CMK (cell line): ENCODE measurements at regions not wholly inside any gene's neighbourhood (a gene's known extent, or its start where the extent isn't known, plus 50 kb on each side); places are given as distances from the start of the nearest gene placed in this dataset.

ENCODE experiments used
- DNase-seq: peaks from one replicate; pipeline ENCODE4 v3.0.0-alpha.2; 2010; ENCODE audit warnings: low read depth

DNA sequence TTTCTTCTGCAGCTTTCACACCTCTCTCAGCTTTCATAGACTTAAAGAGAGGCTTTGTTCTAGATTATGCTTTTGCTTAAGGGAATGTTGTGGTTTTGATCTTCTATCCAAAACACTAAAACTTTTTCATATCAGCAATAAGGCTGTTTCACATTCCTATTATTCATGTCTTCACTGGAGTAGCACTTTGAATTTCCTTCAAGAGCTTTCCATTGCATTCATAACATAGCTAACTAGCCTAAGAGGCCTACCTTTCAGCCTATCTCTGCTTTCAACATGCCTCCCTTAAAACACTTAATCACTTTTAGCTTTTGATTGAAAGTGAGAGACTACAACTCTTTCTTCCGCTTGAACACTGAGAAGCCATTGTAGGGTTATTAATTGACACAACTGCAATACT, 1117.0 kb upstream of the PHF14 start:
- no peak for DNase-seq

DNA sequence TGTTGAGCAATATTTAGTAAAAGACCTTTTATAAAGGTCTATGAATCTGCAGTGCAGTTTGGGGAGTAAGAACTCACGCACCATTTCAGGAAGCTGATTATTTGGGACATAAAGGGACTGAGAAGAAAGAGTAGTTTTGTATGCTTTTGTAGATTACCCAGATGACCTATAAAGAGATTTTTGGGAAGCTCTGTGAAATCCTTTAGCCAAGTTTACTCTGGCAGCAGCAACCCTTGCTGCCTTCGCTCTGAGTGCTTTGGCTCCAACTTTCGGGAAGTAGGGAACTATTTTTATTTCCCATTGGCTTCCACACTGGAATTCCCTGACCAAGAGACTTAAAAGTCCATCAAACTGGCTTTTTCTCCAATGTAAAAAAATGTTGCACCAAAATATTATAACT, 1110.1 kb upstream of the PHF14 start:
- no peak for DNase-seq

DNA sequence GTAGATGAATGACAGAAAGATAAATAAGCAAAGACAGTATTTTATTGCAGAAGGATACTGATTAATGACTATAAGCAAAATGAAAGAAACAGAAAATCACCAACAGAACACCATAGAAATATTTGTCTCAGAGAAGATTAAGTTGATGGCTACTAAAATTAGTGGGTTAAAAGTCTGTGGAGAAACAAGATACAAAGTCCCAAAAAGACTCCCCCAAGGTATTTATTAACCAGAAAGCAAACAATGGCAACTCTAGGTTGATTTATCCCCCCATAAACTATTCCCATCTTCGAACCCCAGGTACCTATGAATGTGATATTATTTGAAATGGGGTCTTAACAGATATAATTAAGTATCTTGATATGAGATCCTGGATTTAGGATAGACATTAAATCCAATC, 1104.5 kb upstream of the PHF14 start:
- DNase-seq = no peak

DNA sequence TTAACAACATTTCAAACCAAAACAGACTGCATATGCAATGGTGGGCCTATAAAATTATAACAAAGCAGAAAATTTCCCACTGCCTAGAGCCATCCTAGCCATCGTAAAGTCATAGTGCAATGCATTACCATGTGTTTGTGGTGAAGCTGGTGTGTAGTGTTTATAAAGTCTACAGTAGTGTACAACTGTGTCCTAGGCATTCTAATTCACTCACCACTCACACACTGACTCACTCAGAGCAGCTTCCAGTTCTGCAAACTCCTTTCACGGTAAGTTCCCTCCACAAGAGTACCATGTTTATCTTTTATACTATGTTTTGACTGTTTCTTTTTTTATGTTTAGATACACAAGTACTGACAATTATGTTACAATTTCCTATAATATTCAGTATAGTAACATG, 1104.1 kb upstream of the PHF14 start:
- DNase-seq = no peak

DNA sequence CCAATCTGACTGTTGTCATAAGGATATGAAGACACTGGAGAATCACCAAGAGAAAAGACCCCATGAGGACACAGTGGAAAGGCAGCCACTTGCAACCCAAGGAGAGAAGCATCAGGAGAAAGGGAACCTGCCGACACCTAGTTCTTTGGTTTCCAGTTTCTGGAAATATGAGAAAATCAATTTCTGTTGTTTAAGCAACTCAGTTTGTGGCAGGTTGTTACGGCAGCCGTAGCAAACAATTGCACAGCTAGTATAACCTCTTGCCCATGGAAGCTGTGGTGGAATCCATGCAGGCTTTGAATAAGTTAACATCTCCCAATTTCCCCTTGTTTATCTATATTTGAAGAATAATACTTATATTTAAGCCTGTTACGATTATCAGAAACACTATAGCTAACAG, 1103.0 kb upstream of the PHF14 start:
- DNase-seq = no peak

DNA sequence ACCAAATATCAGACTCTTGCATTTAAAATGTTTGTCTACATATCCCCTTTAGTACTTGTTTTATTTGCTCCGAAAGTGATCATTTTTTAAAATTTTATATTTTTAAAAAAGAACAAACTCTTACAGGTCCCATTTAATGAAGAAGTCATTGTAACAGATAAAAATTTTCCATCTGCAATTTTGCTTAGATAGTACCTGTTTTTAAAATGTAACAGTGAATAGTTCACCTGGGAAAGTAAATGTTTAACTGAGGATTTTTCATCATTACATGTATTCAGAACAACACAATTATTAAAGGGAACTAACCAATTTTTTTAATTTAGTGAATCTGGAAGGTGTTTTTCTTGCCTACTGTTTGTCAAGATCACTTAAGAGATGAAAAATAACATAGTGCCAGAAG, 1099.5 kb upstream of the PHF14 start:
- no peak for DNase-seq

DNA sequence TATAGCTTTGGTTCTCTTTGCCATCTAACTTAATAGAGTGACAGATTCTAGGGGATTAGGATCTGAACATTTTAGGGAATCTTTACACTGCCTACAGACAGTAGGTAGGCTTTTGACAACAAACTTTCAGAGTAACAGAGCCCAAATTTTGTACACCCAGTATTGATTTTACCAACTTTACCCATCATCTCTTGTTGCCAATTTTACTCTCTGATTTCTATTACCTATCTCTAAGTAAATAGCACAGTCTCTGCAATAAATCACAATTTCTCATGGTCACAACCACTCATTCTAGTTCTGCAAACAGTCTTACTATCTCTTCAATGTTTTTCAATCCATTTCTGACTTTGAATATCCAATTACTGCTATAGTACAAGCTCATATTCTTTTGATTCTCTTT, 1097.6 kb upstream of the PHF14 start:
- no peak for DNase-seq

DNA sequence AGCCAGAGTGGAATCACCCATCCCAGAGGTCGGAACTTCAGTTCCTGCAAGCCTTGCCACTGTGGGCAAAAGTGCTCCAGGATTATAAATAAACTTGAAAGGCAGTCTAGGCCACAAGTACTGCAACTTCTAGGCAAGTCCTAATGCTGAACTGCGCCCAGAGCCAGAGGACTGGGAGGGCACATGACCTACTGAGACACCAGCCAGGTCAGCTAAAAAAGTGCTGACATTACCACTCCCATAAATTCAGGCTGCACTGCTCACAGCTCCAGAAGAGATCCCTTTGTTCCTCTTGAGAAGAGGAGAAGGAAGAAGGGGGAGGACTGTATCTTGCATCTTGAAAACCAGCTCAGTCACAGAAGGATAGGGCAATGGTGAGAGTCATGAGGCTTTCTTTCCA, 1084.1 kb upstream of the PHF14 start:
- DNase-seq = no peak

DNA sequence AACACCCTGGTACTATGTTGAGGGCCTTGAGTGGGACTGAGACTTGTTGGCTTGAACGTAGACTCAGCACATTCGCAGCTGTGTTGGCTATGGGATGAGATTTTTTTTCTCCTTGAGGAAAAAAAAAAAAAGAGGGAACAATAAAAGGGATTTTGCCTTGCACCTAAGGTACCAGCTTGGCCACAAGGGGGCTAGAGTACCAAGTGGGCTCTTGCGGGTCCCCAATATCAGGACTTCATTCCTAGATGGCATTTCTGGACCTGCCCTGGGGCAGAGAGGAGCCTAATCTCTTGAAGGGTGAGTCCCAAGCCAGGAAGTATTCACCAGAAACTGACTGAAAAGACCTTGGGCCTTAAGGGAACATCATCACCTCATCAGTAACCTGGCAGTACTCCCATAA, 1083.6 kb upstream of the PHF14 start:
- DNase-seq = no peak

DNA sequence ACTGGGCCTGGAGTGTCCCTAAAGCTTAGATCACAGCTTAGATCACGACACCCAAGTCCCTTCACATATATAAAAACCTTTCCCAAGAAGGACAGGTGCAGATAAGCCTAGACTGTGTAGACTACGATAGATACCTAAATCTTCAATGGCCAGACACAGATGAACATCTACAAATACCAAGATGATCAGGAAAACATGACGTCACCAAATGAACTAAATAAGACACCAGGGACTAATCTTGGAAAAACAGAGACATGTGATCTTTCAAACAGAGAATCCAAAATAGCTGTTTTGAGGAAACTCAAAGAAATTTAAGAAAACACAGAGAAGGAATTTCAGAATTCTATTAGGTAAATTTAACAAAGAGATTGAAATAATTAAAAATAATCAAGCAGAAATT, 1082.6 kb upstream of the PHF14 start:
- no peak for DNase-seq

DNA sequence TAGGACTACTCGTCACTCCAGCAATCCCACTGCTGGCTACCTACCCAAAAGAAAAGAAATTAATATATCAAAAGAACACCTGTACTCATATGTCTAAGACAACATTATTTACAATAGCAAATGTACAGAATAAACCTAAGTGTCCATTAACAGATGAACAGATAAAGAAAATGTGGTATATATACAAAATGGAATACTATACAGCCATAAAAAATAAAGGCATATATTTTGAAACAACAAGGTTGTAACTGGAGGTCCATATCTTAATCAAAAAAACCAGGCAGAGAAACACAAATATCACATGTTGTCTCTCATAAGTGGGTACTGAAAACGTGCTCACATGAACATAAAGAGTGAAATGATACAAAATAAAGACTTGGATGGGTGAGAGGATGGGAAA, 1073.3 kb upstream of the PHF14 start:
- no peak for DNase-seq

DNA sequence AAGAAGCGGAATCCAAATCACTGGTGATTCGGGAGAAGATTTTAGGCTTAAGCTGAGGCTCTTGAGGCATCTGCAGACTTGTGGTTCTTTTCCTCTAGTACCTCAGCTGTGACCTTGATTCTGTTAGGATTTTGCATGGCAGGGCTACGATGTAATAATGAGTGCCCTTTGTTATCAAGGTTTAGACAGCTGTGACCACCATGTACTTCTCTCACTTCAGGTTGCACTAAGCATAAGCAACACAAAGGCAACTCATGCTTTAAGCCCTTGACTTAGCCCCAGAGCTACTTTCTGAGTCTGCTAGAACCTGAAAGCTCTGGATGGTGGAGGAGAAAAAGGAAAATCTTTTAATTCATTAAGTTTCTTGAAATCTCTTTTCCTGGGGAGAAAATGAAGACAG, 1052.3 kb upstream of the PHF14 start:
- DNase-seq = no peak

DNA sequence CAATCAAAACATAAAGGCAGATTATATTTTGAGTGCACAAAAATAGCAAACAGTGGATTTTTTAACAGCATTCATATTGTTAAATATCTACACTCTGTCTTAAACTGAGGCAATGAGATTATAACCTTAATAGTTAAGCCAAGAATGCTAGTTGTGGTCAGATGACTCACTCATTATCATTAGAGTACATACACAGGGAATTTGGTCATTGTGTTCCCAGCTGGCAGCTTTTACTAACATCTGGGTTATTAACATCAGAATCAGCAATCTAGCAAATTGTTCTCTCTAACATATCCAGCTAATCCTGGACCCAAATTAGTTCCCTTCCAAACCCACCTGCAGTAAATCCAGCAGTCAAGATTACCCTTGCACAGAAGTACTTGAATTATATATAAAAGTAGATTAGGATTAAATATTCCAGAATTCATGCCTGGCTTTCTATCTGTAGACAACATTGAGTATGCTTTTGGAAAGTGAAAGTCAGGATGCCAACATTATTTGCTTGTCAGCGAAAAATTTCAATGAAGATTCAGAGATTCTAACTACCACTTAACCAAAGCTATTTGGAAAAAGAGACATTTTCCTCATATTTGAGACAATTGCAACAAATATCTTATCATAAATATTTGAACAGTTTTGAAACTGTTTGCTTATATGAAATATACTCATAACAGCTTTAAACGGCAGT, 1035.6 kb upstream of the PHF14 start:
- no peak for DNase-seq

DNA sequence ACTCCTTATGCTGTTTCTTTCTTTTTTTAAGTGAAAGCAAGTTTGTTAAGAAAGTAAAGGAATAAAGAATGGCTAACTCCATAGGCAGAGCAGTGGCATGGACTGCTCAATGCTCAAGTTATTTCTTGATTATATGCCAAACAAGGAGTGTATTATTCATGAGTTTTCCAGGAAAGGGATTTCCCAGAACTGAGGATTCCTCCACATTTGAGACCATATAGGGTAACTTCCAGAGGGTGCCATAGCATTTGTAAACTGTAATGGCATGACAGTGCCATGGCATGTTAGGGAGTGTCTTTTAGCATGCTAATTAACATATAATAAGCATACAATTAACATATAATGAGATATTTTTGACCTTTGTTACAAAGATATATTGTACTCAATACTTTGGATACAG, 1034.5 kb upstream of the PHF14 start:
- no peak for DNase-seq

DNA sequence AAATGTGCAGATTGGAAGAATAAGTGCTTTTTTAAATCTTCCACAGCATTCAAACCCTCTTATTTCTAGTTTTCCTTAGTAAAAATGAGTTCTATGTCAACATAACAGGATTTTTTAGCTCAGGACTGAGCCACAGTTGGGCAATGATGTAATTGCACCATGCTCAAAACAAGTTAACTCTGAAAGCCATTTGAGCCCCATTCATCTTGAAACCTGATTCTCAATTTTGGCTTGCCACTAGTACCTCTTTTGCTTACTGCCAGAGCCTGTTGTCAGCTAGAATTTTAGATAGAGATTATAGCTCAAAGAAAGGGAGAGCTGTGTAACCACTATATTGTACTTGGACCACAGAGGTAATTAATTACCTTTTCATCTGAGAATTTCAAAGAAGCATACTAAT, 1028.5 kb upstream of the PHF14 start:
- DNase-seq = no peak

DNA sequence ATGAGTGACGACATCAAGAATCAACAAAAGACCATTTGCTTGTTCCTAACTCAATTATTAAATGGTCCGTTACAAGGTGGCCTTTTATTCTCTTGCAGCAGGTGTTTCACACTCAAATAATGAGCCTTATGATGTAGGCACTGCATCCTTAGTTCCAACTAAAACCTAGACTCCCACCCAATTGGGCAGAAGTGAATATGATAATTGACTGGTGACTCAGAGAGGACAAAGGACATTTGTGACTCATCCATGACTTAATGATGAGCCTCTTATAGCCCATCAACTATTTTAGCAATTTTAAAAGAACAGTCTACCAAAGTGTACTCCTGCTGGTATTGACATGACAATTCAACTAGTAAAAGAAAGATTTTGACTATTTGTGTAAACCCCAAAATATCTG, 1027.8 kb upstream of the PHF14 start:
- DNase-seq = no peak

DNA sequence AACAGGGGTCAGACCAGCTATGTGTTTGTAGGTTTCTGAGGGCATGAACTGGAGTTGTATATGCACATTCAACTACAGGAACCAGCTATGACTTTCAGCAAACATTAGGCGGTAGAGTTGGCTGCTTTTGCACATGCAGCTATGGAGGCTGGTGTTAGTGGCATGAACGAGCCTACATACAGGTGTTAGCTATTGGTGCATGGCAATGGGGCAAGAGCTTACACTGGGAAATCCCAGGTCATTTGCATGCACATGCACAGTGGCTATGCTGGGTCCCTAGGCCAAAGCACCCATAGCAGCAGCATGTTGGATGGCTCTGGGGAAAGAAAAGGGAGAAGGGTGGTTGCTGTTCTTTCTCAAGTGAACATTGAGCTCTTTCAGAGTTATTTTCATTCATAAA, 1018.5 kb upstream of the PHF14 start:
- no peak for DNase-seq

DNA sequence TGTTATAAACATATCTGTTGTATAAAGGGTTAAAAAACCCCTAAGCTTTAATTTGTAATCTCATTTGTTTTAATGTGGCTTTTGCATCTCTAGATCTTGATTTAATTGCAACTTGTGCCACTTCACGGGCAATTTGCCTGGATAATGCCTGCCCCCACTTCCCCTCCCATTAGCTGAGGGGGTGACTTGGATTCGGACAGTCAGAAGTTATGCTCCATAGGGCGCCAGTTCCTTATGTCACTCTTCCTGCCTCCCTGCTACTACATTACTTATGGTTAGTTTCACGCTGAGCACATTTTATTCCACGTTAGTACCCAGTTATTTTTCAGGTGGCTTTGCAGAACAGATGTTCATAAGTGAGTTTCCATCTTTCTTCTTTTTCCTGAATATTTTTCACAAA, 1015.2 kb upstream of the PHF14 start:
- DNase-seq = no peak

DNA sequence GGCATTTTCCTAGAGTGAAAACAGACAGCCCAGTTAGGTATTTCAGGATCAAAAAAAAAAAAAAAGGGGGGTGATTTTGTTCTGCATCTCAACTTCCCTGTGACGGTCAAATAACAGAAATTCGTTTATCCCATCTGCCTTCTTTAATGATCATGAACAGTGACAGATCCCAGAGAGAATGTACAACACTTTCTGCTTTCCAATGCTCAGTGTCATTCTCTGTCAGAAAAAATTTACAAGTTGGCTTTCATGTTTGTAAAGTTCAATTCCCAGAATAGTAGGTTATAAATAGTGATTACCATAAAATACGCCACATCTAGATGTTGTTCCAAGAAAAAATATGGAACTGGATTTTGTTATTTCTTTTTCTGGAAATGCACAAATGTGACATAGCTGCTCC, 1013.2 kb upstream of the PHF14 start:
- DNase-seq = no peak

DNA sequence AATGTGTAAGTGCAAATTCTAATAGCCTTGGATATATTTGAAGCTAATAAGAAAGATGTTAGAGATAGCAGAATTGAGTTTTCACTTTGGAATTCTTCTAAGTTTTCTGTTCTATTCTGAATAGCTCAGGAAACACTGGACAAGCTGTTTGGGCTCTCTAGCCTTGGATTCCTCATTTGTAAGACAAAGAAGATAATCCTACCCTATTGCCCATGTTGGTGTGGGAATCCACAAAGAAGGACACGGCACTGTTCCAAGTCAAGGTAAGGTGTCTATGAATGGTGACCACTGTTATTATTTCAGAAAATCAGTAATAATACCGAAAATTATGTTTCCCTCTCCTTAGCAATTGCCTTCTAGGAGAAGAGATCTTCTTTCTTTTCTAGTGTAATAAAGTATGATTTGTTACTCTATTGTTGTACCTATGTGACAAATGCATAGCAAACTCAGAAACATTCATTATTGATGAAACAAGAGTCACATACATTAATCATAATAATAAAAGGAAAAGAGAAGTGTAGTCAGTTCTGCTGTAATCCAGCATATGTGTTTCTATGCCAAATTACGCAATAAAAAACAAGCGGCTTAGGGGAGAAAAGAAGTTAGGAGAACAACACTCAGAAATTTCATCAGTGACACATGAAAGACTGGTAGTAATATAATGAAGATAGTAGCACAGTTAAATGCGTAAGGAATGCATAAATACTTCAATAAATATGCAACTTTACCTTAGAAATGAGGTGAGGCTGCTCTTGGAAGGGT, 1012.3 kb upstream of the PHF14 start:
- no peak for DNase-seq

DNA sequence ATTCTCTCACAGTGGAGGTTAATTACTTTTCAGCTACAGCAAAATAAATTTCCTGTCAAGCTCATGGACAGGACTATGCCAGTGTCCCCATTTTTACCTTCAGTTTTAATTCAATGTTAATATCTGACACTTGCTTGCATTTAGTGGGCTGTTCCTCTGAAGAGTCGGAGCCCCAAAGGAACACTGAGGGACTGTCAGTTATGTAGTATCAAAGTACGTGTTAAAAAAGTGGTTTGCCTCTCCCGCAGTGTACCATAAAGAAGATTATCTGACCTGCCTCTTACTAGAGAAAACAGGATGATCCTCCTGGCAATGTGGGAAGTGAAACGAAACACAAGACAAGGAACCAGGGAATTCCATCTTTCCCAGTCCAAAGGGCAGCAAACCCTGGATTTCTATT, 1010.9 kb upstream of the PHF14 start:
- no peak for DNase-seq

DNA sequence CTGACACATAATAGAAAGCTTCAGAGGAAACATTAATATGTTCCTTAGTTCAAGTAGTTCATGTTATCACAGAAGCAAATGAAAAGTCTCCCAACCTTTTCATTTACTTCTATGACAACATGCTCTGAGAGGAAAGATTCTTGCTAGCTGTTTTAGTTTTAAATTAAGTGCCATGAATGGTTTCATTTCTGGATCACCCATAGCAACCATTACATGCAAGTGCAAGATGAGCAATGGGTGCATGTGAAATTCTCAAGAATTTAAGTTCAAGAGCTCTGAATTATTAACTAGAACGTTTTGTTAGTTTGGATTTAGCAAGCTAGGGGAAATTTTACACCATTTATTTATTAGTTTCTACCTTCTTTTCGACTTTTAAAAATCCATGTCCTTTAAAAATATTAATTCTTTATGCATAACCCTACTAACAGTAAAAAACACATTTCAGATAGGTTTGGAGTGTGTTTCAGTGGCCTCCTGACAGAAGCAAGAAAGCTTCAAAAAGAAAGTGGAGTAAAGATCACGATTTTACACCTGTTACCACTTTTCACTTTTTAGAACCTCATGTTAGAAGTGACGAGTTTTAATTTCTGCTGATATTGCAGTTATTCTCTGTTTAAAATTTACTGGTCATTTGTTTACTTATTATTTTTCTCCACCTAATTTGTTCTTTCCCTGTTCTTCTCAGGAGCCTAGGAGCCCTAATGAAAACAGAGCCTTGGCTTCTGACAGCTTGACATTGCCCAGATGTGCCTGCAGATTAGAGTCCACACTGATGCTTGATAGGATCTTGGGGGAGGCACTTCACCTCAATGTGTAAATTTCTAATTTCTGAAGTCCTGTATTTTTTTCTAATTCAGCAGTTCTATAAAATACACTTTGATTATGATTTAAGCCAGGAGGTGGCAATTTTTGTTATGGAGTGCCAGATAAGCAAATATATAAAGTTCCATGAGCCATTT, 995.3 kb upstream of the PHF14 start:
- DNase-seq = no peak
